ENCODE measurements at regions not wholly inside any gene's neighbourhood (a gene's known extent, or its start where the extent isn't known, plus 50 kb on each side); places are given as distances from the start of the nearest gene placed in this dataset.

DNA sequence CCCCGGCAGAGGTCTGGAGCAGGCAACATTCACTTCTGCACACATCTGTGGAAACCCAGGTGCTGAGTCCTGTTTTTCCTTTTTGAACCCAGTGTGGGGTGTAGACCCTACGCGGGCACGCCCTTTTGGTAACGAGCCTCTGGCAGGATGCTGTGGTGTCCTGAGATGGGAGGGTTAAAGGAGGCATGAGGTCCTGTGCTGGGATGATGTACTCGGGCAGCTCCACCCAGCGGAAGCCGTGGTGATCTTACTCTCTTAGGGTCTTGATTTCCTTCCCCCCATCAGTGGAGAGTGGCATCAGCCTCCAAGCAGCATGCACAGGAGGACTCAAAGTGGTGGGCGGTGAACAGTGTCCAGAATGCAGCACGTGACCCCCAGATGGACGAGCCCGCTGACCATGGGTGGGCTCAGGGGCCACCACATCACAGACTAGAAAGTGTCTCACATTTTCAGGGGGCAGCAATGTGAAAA lies 148.6 kb downstream of the DNAJB6 start:
- H3K79me1 ChIP-seq (ENCODE audit: insufficient read depth, low read depth, low read length, poor library complexity, severe bottlenecking): no peaks in the 10 kb centered on the region
- no peak for DNase-seq
- H4K5ac ChIP-seq (ENCODE audit: insufficient read length, low read depth, low read length): no peak overlapping the region
- H2BK120ac ChIP-seq (ENCODE audit: low read depth, low read length, poor library complexity, severe bottlenecking): no peak overlapping the region
- no peak overlapping the region for H3T11ph ChIP-seq (ENCODE audit: low read length)
- H3K9me3 ChIP-seq (ENCODE audit: control insufficient read depth, low read depth, low read length): no peaks in the 10 kb centered on the region
- WGBS (ENCODE audit: extremely low coverage, insufficient read length, low lambda C conversion rate): no CpG with 5 or more reads among the region's 12 CpGs
- H2AK5ac ChIP-seq (ENCODE audit: insufficient read length, low read length): no peak overlapping the region
- no peak overlapping the region for H3K14ac ChIP-seq (ENCODE audit: insufficient read depth, low read length)
- H3K4me2 ChIP-seq (ENCODE audit: insufficient read depth, insufficient read length, low read length): no peak overlapping the region
- no peaks in the 10 kb centered on the region for H3K27me3 ChIP-seq (ENCODE audit: insufficient read depth, low read length)
- H4K91ac ChIP-seq (ENCODE audit: insufficient read length, low read depth, low read length): no peak overlapping the region
- H2BK20ac ChIP-seq (ENCODE audit: low read depth, low read length, poor library complexity, severe bottlenecking): no peak overlapping the region
- H3K23ac ChIP-seq (ENCODE audit: insufficient read length, low read depth, low read length): no peak overlapping the region
- peaks cover 0 to 2% of the 10 kb centered on the region in 2 experiments; a peak in 3 of 5 replicates for H3K9me3 Mint-ChIP-seq
- no peak overlapping the region for H3K4me3 Mint-ChIP-seq
- H2BK12ac ChIP-seq (ENCODE audit: insufficient read length, low read depth, low read length): no peak overlapping the region
- H3K18ac ChIP-seq (ENCODE audit: insufficient read length, low read depth, low read length): no peak overlapping the region
- no peak overlapping the region for H3K4ac ChIP-seq (ENCODE audit: low read depth, low read length)
- TF ChIP-seq, protein P1, sequence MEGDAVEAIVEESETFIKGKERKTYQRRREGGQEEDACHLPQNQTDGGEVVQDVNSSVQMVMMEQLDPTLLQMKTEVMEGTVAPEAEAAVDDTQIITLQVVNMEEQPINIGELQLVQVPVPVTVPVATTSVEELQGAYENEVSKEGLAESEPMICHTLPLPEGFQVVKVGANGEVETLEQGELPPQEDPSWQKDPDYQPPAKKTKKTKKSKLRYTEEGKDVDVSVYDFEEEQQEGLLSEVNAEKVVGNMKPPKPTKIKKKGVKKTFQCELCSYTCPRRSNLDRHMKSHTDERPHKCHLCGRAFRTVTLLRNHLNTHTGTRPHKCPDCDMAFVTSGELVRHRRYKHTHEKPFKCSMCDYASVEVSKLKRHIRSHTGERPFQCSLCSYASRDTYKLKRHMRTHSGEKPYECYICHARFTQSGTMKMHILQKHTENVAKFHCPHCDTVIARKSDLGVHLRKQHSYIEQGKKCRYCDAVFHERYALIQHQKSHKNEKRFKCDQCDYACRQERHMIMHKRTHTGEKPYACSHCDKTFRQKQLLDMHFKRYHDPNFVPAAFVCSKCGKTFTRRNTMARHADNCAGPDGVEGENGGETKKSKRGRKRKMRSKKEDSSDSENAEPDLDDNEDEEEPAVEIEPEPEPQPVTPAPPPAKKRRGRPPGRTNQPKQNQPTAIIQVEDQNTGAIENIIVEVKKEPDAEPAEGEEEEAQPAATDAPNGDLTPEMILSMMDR (conservative IDR thresholded peaks at IDR 0.05): no peak
- no peak overlapping the region for H2AFZ ChIP-seq (ENCODE audit: low read length)
- H4K20me1 ChIP-seq (ENCODE audit: control insufficient read depth, insufficient read depth, insufficient read length): no peaks in the 10 kb centered on the region
- peaks cover 51% of the 10 kb centered on the region for H3K27me3 Mint-ChIP-seq (ENCODE audit: low read depth)
- H3K27ac ChIP-seq (ENCODE audit: insufficient read length, low read depth, low read length): no peak overlapping the region
- no peak overlapping the region for H3K9ac ChIP-seq (ENCODE audit: extremely low read depth, insufficient read length, low read length)
- no peak overlapping the region for H4K8ac ChIP-seq (replicated peaks; ENCODE audit: insufficient read length, low read depth, low read length)
- no peaks in the 10 kb centered on the region for H3K4me1 ChIP-seq (ENCODE audit: insufficient read depth, low read length)
- H3K79me2 ChIP-seq (ENCODE audit: insufficient read depth, low read length): no peaks in the 10 kb centered on the region
- H2BK15ac ChIP-seq (ENCODE audit: low read depth, low read length): no peak overlapping the region
- no peaks in the 10 kb centered on the region for H3K23me2 ChIP-seq (ENCODE audit: insufficient read length, low read depth, low read length, poor library complexity, severe bottlenecking)
- H3K36me3 Mint-ChIP-seq (ENCODE audit: insufficient read depth in 1 of 3, low read depth in 3 of 3): no peaks in the 10 kb centered on the region
- no peak overlapping the region for H2BK5ac ChIP-seq (ENCODE audit: insufficient read length, low read length)
- no peaks in the 10 kb centered on the region for H3K4me1 Mint-ChIP-seq
- H3K56ac ChIP-seq (ENCODE audit: insufficient read length, low read depth, low read length): no peak overlapping the region
- H3K27ac Mint-ChIP-seq: no peak overlapping the region; a peak in 1 of 7 replicates

Measured in H9 (cell line).